Peyer's patch (tissue), 4 donors: ENCODE measurements at regions not wholly inside any gene's neighbourhood (a gene's known extent, or its start where the extent isn't known, plus 50 kb on each side); places are given as distances from the start of the nearest gene placed in this dataset.
"Not testable (repeated sequence)": the region's sequence is repeated elsewhere in the genome, so short reads cannot be mapped to it uniquely, and the experiment has no call there.

Experiments
- DNase-seq, 3 donors: peaks; one replicate each; pipeline ENCODE4 v3.0.0-alpha.2; 2017 to 2019
- H3K27ac ChIP-seq, 4 donors: fragments of 200-600 bp; sonication (generic); one replicate each; pipeline ENCODE4 v1.5.1; 2016 to 2019
- H3K27me3 ChIP-seq, 2 donors: fragments of 200-600 bp; sonication (generic); one replicate each; pipeline ENCODE4 v1.5.1; 2019
- H3K36me3 ChIP-seq, 3 donors: fragments of 200-600 bp; sonication (generic); one replicate each; pipeline ENCODE4 v1.5.1; 2016 to 2019
- H3K4me1 ChIP-seq, 4 donors: fragments of 200-600 bp; sonication (generic); one replicate each; pipeline ENCODE4 v1.5.1; 2016 to 2019
- H3K4me3 ChIP-seq, 4 donors: fragments of 200-600 bp; sonication (generic); 1 replicate in 3 of 4; 2 replicates in 1 of 4; pipeline ENCODE4 v1.5.1; 2016 to 2019; ENCODE audit warnings: mild to moderate bottlenecking in 1 of 4
- H3K9me3 ChIP-seq, 4 donors: fragments of 200-600 bp; sonication (generic); one replicate each; pipeline ENCODE4 v1.5.1; 2016 to 2019; ENCODE audit warnings: mild to moderate bottlenecking in 1 of 4
- POLR2A ChIP-seq, 2 donors: fragments of 450-650 bp; IDR thresholded peaks; one replicate each; pipeline ENCODE4 v1.5.1; 2017; ENCODE audit warnings: antibody characterized with exemption in 2 of 2, mild to moderate bottlenecking in 2 of 2, moderate library complexity in 2 of 2
- TF ChIP-seq, protein P1 (sequence below), 6 experiments: fragments of 450-650 bp in 4 of 6; fragments of 200-600 bp in 2 of 6; sonication (generic) in 1 of 6; IDR thresholded peaks; one replicate each; pipeline ENCODE4 v1.5.1; 2017 to 2019; ENCODE audit warnings: antibody characterized with exemption in 6 of 6, mild to moderate bottlenecking in 3 of 6, moderate library complexity in 1 of 6

DNA sequence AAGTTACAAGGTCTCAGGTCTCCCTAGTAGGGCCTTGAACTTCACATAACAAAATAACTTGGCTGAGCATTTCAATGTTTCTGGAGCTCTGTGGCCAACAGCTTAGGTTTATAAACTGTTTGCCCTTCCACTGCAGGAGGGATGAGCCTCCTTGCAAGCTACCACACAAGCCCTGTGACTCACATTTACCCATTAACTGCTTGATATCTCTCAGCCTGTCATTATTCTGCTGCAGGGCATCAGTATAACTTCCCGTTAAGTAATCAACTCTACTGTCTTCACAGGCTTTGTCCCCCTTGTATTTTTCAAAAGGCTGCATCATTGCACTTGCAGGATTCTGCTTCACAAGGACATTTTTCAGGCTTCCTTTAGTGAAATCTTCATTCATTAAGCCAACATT, 151.7 kb upstream of the CXCL13 start:
- no peaks in the 10 kb centered on the region for H3K27me3 ChIP-seq

DNA sequence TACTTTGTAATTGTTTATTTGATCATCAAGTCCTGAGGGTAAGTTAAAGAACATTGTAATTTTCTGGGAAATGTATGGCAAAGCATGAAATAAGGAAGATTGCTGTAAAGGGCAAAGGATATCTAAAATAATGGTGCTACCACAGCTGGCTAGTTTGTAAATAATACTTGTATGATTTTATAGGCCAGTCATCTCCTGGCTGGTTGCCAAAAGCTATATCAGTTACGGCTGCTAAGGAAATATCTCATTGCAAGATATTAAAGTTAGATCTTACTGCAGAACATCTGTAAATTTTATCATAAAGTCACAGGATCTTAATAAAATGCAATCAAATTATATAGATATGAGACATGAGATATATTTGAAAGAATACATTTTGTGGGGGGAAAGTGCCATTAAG, 150.8 kb upstream of the CXCL13 start:
- Histone ChIP-seq H3K27me3 (no peaks in the 10 kb centered on the region), H3K4me1 (no peaks in the 10 kb centered on the region), H3K9me3 (peaks cover 0 to 3% (median 0%) of the 10 kb centered on the region in 4 donors), H3K36me3 (no peaks in the 10 kb centered on the region), H3K4me3 (no peak overlapping the region), H3K27ac (no peak overlapping the region)
- DNase-seq: no peak
- TF ChIP-seq POLR2A (IDR thresholded peaks at IDR 0.05): no peak
- TF ChIP-seq, protein P1, sequence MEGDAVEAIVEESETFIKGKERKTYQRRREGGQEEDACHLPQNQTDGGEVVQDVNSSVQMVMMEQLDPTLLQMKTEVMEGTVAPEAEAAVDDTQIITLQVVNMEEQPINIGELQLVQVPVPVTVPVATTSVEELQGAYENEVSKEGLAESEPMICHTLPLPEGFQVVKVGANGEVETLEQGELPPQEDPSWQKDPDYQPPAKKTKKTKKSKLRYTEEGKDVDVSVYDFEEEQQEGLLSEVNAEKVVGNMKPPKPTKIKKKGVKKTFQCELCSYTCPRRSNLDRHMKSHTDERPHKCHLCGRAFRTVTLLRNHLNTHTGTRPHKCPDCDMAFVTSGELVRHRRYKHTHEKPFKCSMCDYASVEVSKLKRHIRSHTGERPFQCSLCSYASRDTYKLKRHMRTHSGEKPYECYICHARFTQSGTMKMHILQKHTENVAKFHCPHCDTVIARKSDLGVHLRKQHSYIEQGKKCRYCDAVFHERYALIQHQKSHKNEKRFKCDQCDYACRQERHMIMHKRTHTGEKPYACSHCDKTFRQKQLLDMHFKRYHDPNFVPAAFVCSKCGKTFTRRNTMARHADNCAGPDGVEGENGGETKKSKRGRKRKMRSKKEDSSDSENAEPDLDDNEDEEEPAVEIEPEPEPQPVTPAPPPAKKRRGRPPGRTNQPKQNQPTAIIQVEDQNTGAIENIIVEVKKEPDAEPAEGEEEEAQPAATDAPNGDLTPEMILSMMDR (IDR thresholded peaks at IDR 0.05): no peak

More for the DNA sequence above, 151.7 kb upstream of the CXCL13 start:
- Histone ChIP-seq H3K27ac (no peak overlapping the region), H3K36me3 (no peaks in the 10 kb centered on the region), H3K4me1 (no peaks in the 10 kb centered on the region), H3K4me3 (no peak overlapping the region), H3K9me3 (peaks cover 0 to 1% (median 0%) of the 10 kb centered on the region in 4 donors)
- TF ChIP-seq POLR2A (IDR thresholded peaks at IDR 0.05): no peak
- TF ChIP-seq, protein P1 (IDR thresholded peaks at IDR 0.05): no peak
- no peak for DNase-seq

DNA sequence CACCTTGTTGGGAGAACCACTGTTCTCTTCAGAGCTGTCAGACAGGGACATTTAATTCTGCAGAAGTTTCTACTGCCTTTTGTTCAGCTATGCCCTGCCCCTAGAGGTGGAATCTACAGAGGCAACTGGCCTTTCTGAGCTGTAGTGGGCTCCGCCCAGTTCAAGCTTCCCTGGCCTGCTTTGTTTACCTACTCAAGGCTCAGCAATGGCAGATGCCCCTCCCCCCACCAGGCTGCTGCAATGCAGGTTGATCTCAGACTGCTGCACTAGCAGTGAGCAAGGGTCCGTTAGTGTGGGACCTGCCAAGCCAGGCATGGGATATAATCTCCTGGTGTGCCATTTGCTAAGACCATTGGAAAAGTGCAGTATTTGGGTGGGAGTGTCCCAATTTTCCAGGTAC, 141.5 kb upstream of the CXCL13 start:
- DNase-seq, H3K36me3 ChIP-seq, H3K4me1 ChIP-seq, H3K4me3 ChIP-seq, H3K27me3 ChIP-seq, H3K27ac ChIP-seq, H3K9me3 ChIP-seq: not testable (repeated sequence)

DNA sequence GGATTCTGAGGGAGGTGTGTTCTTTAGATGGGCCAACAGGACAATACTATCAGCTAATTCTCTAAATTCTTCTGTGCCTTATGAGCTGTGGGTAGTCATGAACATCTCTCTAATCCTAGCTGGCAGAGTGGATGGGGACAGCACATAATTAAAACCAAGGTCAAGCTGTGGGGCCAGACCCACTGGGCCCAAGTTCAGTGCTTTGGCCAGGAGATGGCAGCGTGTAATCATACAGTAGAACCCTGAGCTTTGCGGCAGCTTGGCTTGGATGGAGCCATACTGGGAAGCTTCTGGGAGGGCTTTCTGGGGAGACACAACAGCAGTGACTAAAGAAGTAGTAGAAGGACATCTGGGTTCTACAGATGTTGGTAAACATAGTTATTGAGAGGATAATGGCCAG, 140.3 kb upstream of the CXCL13 start:
- peak in 2 of 3 donors; percentile 51 to 58 for DNase-seq
- no peak overlapping the region for H3K27ac ChIP-seq
- TF ChIP-seq, protein P1 (IDR thresholded peaks at IDR 0.05): peak in 4 of 6 experiments; percentile 31 to 66 (median 56)
- TF ChIP-seq POLR2A (IDR thresholded peaks at IDR 0.05): no peak

DNA sequence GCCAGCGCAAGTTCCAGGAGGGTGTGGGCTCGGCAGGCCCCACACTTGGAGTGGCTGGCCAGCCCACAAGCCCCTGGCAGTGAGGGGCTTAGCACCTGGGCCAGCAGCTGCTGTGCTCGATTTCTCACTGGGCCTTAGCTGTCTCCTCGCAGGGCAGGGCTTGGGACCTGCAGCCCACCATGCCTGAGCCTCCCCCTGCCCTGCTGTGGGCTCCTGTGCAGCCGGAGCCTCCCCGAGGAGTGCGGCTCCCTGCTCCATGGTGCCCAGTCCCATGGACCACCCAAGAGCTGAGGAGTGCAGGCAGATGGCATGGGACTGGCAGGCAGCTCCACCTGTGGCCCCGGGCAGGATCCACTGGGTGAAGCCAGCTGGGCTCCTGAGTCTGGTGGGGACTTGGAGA, 139.2 kb upstream of the CXCL13 start:
- DNase-seq: no peak
- H3K4me3 ChIP-seq: no peak overlapping the region
- H3K9me3 ChIP-seq: peaks cover 0 to 4% (median 0%) of the 10 kb centered on the region in 4 donors
- H3K4me1 ChIP-seq: no peaks in the 10 kb centered on the region
- no peak overlapping the region for H3K27ac ChIP-seq
- H3K27me3 ChIP-seq: no peaks in the 10 kb centered on the region
- no peaks in the 10 kb centered on the region for H3K36me3 ChIP-seq
- TF ChIP-seq, protein P1 (IDR thresholded peaks at IDR 0.05): no peak

More for the DNA sequence above, 140.3 kb upstream of the CXCL13 start:
- Histone ChIP-seq H3K4me1 (no peaks in the 10 kb centered on the region), H3K9me3 (peaks cover 0 to 4% (median 0%) of the 10 kb centered on the region in 4 donors), H3K36me3 (no peaks in the 10 kb centered on the region), H3K4me3 (no peak overlapping the region), H3K27me3 (no peaks in the 10 kb centered on the region)

GRCh38 chr4:77471821-77472495, 133.7 kb upstream of the CXCL13 start:
- no peak for DNase-seq

More at GRCh38 chr4:77471821-77472495, 133.7 kb upstream of the CXCL13 start:
- Histone ChIP-seq H3K4me1 (no peaks in the 10 kb centered on the region), H3K27ac (no peak overlapping the region), H3K27me3 (no peaks in the 10 kb centered on the region), H3K9me3 (no peaks in the 10 kb centered on the region), H3K36me3 (no peaks in the 10 kb centered on the region), H3K4me3 (no peak overlapping the region)
- TF ChIP-seq POLR2A (IDR thresholded peaks at IDR 0.05): no peak
- TF ChIP-seq, protein P1 (IDR thresholded peaks at IDR 0.05): no peak
